ENCODE measurements at regions not wholly inside any gene's neighbourhood (a gene's known extent, or its start where the extent isn't known, plus 50 kb on each side); places are given as distances from the start of the nearest gene placed in this dataset.
A peak's percentile ranks its signal among the peaks of the same experiment; 100 is the strongest.

DNA sequence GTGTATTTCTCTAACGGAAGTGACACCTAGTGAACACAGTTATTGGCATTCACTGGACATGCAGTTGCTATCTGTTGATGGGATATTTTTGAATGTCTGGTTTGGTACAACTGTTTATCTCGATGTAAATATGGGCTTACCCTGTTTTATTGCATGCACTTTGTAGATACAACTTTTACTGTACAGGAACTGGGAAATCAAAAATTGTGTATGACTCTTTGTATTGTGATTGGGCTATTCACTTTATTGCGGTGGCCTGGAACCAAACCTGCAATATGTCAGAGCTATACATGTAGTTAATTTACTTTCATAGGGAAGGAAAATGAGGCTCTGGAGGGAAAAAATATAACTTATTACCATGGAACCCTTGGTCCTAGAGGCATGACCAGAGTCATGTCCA lies 380.7 kb upstream of the KIRREL3 start:
- Mint-ChIP-seq H3K27ac (no peak overlapping the region), H3K27me3 (peaks cover 0 to 6% (median 0%) of the 10 kb centered on the region in 5 donors), H3K9me3 (peaks cover 0 to 12% (median 0%) of the 10 kb centered on the region in 9 donors), H3K36me3 (no peaks in the 10 kb centered on the region), H3K4me1 (no peaks in the 10 kb centered on the region), H3K4me3 (no peak overlapping the region)
- ATAC-seq (no peak), DNase-seq (no peak)
- POLR2A ChIA-PET, result no interaction called here

DNA sequence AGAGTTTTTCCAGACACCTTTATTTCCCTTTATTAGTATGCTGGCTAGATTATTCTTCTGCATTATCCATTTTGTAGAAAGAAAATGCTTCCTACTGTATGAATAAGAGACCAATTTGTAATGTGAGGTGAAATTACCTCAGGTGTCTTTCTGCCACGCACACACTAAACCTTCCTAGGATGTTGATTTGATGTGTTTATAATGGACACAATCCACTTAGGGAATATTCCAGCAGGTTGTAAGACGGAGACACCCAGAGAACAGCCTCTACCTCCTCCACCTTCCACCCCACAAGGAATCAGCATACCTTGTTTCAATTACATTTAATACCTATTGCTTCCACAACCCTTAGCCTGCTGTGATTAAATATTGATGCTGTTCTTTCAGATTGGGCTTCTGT lies 379.1 kb upstream of the KIRREL3 start:
- peaks cover 0 to 6% (median 0%) of the 10 kb centered on the region in 5 donors for H3K27me3 Mint-ChIP-seq
- peaks cover 0 to 22% (median 0%) of the 10 kb centered on the region in 9 donors for H3K9me3 Mint-ChIP-seq
- H3K36me3 Mint-ChIP-seq, result no peaks in the 10 kb centered on the region
- DNase-seq, result no peak
- H3K4me1 Mint-ChIP-seq, result no peaks in the 10 kb centered on the region
- no peak overlapping the region for H3K4me3 Mint-ChIP-seq
- POLR2A ChIA-PET, result no interaction called here
- H3K27ac Mint-ChIP-seq, result no peak overlapping the region
- no peak for ATAC-seq

DNA sequence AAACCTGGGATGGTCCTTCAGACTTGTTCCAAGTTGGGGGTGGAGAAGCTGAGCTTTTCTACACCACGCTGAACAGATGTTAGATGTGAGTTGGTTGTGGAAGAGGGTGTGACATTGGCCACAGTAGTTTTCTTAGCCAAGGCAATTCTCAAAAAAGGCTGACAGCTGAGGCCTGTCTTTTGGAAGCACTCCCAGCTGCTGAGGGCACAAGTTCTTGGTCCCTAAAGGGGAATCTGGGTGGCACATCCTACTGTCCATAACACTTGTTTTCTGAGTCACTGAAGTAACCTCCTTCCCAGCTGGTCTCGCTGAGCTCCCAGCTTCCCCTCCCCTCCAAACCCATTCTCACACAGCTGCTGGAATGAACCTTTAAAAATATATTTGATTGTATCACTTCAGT lies 375.7 kb upstream of the KIRREL3 start:
- Mint-ChIP-seq H3K4me3 (no peak overlapping the region), H3K36me3 (no peaks in the 10 kb centered on the region), H3K27ac (no peak overlapping the region), H3K4me1 (no peaks in the 10 kb centered on the region), H3K9me3 (peaks cover 0 to 29% (median 0%) of the 10 kb centered on the region in 9 donors), H3K27me3 (peaks cover 0 to 6% (median 0%) of the 10 kb centered on the region in 5 donors)
- POLR2A ChIA-PET, result no interaction called here
- ATAC-seq, result no peak
- DNase-seq, result no peak

DNA sequence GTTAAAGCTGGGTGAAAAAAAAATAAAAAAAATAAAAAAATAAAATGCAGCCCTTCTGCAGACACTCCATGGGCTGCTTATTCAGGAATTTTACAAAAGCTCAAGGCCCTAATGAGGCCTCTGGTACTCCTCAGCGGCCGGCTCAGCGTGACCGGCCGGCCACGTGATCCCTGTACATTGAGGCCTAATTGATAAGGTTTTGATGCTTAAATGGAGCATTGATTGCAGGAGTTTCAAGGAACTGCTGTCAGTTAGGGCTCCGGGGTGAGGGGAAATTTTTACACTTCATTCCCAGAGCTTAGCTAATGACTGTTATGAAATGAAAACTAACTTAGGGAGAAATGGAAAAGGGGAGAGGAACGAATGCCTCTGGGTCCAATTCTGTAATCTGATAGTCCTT lies 368.8 kb upstream of the KIRREL3 start:
- no peak for DNase-seq
- POLR2A ChIA-PET, result no interaction called here

DNA sequence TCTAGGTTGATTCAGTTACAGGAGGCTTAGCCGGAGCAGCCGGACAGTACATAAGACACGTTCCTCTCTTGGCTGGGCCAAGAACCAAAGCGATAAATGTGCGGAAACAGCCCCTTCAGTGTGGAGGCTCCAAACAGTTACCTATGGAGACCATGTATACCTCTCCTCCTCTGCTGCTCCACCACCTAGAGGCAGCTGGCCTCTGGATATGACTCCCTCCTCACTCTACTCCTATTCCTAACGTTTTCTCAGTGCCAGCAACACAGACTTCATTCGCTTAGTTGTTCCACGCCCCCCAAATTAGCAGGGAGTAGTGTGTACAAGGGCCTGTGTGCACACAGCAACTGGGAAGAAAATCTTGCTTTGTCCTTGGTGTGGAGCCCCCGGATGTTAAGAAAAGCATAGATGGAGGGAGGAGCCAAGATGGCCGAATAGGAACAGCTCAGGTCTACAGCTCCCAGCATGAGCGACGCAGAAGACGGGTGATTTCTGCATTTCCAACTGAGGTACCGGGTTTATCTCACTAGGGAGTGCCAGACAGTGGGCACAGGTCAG lies 362.3 kb upstream of the KIRREL3 start:
- Mint-ChIP-seq H3K27me3 (peaks cover 2 to 9% (median 6%) of the 10 kb centered on the region in 5 donors), H3K27ac (no peak overlapping the region), H3K4me3 (no peak overlapping the region), H3K4me1 (no peaks in the 10 kb centered on the region), H3K36me3 (no peaks in the 10 kb centered on the region), H3K9me3 (no peaks in the 10 kb centered on the region)
- DNase-seq (no peak), ATAC-seq (no peak)
- POLR2A ChIA-PET, result no interaction called here

More for the DNA sequence above, 368.8 kb upstream of the KIRREL3 start:
- Mint-ChIP-seq H3K27me3 (no peaks in the 10 kb centered on the region), H3K4me1 (no peaks in the 10 kb centered on the region), H3K36me3 (no peaks in the 10 kb centered on the region), H3K9me3 (peaks cover 0 to 8% (median 0%) of the 10 kb centered on the region in 9 donors), H3K4me3 (no peak overlapping the region), H3K27ac (no peak overlapping the region)
- no peak for ATAC-seq

DNA sequence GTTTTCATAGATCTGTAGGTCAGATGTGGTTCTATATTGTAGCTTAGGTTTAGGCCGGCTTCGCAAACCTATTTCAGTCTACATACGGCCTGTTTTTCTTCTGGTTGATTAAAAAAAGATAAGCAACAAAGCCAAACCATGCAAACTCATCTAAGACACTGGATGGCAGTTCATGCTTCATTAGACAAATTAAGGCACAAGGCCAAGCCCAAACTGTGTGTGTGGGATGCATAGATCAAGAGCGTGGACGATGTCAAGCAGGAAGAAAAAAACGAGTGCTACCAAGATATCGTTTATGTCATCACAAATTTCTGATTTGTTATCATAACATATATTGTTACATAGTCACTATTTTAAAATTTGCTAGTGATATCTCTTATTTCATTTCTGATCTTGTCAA lies 357.6 kb upstream of the KIRREL3 start:
- H3K4me3 Mint-ChIP-seq, result no peak overlapping the region
- DNase-seq, result no peak
- no peaks in the 10 kb centered on the region for H3K9me3 Mint-ChIP-seq
- POLR2A ChIA-PET, result no interaction called here
- no peaks in the 10 kb centered on the region for H3K36me3 Mint-ChIP-seq
- H3K27me3 Mint-ChIP-seq, result peaks cover 2 to 7% (median 6%) of the 10 kb centered on the region in 5 donors
- no peaks in the 10 kb centered on the region for H3K4me1 Mint-ChIP-seq
- no peak overlapping the region for H3K27ac Mint-ChIP-seq
- no peak for ATAC-seq

DNA sequence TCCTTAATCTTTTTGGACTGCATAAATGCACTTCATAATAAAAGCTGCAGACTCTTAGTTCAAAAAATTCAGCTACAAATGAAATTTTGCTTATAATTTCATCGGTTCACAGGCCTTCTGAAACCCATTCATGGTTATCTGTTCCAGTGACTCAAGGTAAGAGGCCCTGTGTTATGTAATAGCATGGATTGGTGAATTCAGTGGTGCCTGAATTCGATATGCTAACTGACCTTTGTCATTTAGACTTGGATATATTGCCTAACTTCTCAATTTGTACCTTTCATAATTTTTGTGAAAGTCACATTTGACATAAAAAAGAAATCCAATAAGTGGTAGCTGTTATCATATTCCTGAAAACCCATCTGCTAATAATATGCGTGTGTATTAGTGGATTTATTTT lies 349.9 kb upstream of the KIRREL3 start:
- ATAC-seq (no peak), DNase-seq (no peak)
- no peaks in the 10 kb centered on the region for H3K4me1 Mint-ChIP-seq
- POLR2A ChIA-PET, result no interaction called here
- H3K27me3 Mint-ChIP-seq, result peaks cover 0 to 12% (median 5%) of the 10 kb centered on the region in 5 donors
- no peak overlapping the region for H3K27ac Mint-ChIP-seq
- no peak overlapping the region for H3K4me3 Mint-ChIP-seq
- peaks cover 0 to 10% (median 5%) of the 10 kb centered on the region in 9 donors for H3K9me3 Mint-ChIP-seq
- H3K36me3 Mint-ChIP-seq, result peaks cover 0 to 6% (median 0%) of the 10 kb centered on the region in 3 donors

DNA sequence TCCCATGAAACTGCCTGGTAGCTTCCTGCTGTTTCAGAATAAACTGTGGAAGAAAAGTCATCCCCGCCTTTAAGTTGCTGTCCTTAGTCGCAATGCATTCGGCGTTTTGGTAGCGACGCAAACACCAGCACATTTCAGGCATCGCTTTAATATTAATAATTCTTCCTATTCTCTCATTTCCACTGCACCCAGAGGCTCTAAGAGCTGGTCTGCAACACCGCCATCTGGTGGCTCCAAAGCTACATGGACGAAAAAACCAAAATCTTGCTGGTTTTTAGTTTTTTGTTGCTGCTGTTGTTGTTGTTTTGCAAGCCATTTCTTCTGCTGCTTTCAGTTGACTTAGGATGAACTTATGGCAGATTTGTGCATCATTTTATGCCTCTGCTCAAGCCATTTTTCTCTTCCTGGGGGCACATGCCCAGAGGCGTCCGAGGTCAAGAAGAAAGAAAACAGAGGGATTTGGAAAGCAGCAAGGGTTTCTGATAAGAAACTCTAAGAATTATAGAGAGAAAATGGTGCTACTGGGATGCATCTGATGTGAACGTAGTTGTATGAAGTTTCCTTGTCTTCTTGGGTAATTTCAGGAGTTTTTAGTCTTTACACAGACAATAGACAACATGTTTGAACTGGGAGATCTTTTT lies 345.4 kb upstream of the KIRREL3 start:
- POLR2A ChIA-PET, result no interaction called here
- Mint-ChIP-seq H3K4me3 (no peak overlapping the region), H3K27ac (no peak overlapping the region), H3K4me1 (no peaks in the 10 kb centered on the region), H3K27me3 (peaks cover 0 to 19% (median 7%) of the 10 kb centered on the region in 5 donors), H3K36me3 (peaks cover 0 to 6% (median 0%) of the 10 kb centered on the region in 3 donors), H3K9me3 (peaks cover 0 to 10% (median 5%) of the 10 kb centered on the region in 9 donors)
- ATAC-seq (no peak), DNase-seq (peak in 1 of 10 donors; percentile 8)

DNA sequence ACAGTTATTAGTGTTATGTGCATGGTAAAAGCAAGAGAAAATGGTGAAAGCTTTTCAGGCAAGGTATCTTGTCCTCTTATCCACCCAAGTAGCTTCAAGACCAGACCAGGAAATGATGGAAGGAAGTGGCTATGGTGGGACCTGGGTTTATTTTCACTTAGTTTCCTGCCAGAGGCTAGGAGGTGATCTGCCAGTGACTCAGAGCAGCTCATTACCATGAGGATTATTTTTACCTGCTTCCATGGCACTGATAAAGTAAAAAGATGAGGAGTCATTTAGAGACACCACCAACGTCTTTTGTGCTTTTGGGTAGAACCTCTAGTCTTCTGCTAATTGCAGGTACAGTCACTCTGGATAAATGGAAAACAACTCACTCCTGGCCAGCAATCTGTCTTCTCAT lies 339.9 kb upstream of the KIRREL3 start:
- no peaks in the 10 kb centered on the region for H3K4me1 Mint-ChIP-seq
- peaks cover 0 to 8% (median 2%) of the 10 kb centered on the region in 9 donors for H3K9me3 Mint-ChIP-seq
- peaks cover 0 to 6% (median 2%) of the 10 kb centered on the region in 5 donors for H3K27me3 Mint-ChIP-seq
- POLR2A ChIA-PET, result no interaction called here
- no peak overlapping the region for H3K27ac Mint-ChIP-seq
- ATAC-seq (no peak), DNase-seq (no peak)
- no peaks in the 10 kb centered on the region for H3K36me3 Mint-ChIP-seq
- no peak overlapping the region for H3K4me3 Mint-ChIP-seq

DNA sequence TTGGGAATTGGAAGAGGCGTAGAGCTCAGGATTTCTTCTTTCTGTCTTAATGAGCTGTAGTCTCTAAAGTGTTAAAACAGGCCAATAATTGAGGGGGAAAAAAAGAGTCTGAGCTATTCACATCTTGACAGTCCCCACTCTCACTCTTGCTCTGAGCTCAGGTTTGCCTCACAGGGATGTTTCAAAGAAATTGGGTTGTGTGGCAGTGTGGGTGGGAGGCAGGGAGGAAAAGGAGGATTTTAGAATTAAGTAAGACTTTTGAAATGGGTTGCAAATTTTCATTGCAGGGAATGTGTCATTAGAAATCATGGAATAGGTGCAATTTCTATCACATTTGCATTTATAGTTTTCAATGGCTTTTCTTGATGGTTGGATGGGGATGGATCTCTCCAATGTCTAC lies 338.8 kb upstream of the KIRREL3 start:
- Mint-ChIP-seq H3K27ac (no peak overlapping the region), H3K27me3 (peaks cover 0 to 2% (median 0%) of the 10 kb centered on the region in 5 donors), H3K4me1 (no peaks in the 10 kb centered on the region), H3K4me3 (no peak overlapping the region), H3K9me3 (peaks cover 0 to 11% (median 3%) of the 10 kb centered on the region in 9 donors), H3K36me3 (no peaks in the 10 kb centered on the region)
- ATAC-seq (no peak), DNase-seq (no peak)
- POLR2A ChIA-PET, result no interaction called here

DNA sequence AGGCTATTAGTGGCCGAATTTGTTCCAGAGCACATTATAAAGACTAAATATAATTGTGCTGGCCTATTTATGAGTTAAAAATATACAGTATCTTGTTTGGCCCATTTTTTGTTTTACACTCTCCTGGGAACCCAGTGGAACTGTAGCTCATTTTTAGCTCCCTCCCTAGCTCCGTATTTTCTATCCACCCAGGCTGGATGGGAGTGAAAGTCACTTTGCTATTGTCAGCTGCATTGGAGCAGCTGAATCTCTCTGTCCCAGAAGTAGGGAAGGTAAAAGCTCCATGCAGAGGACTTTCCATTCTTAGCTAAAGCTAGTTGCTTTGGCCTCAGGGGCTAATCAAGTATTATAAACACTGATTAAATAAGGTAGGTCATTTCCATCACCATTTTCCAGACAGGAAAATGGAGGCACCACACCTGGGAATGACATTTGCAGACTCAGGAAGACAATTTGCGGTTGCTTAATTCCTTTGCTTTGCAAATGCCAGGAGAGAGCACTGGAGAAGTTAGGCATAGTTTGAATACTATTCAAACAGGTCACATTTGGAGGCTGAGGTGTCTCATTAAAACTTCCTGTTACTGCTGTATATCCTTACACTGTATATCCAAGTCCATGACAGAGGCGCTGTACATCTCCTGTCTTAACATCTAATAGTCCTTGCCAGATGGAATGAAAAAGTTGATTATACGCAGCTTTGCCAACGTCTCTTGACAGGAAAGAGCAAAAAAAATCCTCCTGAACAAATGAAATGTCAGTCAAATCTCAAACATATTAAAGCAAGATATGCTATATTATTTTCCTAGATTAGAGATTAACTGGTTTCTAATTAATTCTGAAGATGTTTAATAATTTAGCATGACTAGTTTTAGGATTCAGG lies 338.1 kb upstream of the KIRREL3 start:
- ATAC-seq (no peak), DNase-seq (no peak)
- Mint-ChIP-seq H3K9me3 (peaks cover 0 to 11% (median 3%) of the 10 kb centered on the region in 9 donors), H3K27ac (no peak overlapping the region), H3K36me3 (no peaks in the 10 kb centered on the region), H3K4me3 (no peak overlapping the region), H3K27me3 (peaks cover 0 to 2% (median 0%) of the 10 kb centered on the region in 5 donors), H3K4me1 (no peaks in the 10 kb centered on the region)
- POLR2A ChIA-PET, result no interaction called here

DNA sequence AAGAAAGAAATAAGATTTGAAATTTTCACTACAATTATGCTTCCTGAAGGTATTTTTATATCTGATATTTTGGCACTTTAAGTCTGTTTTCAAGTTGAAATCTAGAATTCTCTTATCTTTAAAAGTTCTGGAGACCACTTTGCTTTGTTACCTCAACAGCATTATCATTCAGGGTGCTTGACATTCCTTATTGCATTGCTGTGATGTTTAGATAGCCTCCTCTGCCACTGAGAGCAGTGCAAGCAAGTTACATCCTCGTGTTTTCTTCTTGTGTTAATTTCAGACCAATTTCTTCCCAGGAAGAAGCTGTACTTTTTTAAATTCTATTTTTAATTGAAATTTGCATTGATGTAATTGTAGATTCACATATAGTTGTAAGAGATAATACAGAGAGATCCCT lies 333.9 kb upstream of the KIRREL3 start:
- Mint-ChIP-seq H3K27ac (no peak overlapping the region), H3K9me3 (peaks cover 4 to 31% (median 8%) of the 10 kb centered on the region in 9 donors), H3K27me3 (no peaks in the 10 kb centered on the region), H3K4me1 (no peaks in the 10 kb centered on the region), H3K4me3 (no peak overlapping the region), H3K36me3 (peaks cover 0 to 8% (median 0%) of the 10 kb centered on the region in 3 donors)
- POLR2A ChIA-PET, result no interaction called here
- no peak for DNase-seq
- ATAC-seq, result no peak

DNA sequence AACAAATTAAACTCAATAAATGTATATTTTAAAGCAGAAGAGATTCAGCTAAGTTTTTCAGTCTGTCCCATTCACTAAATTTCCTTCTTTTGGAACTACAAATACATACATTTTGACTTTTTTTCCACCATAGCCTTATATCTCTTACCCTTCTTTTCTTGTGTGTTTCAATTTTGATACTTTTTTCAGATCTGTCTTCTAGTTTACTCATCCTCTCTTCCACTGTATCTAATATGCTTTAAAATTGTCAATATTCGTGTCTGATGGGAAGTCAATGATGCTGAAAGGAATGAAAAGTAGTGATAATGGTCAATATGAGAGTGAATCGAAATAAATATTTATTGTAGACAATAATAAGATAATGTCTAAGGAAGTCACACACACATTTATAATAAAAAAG lies 332.3 kb upstream of the KIRREL3 start:
- DNase-seq, result no peak
- no peak for ATAC-seq
- Mint-ChIP-seq H3K4me3 (no peak overlapping the region), H3K27ac (no peak overlapping the region), H3K9me3 (peaks cover 4 to 31% (median 9%) of the 10 kb centered on the region in 9 donors), H3K27me3 (no peaks in the 10 kb centered on the region), H3K4me1 (no peaks in the 10 kb centered on the region), H3K36me3 (peaks cover 0 to 8% (median 0%) of the 10 kb centered on the region in 3 donors)
- POLR2A ChIA-PET, result no interaction called here
